ENCODE measurements at regions not wholly inside any gene's neighbourhood (a gene's known extent, or its start where the extent isn't known, plus 50 kb on each side); places are given as distances from the start of the nearest gene placed in this dataset.

DNA sequence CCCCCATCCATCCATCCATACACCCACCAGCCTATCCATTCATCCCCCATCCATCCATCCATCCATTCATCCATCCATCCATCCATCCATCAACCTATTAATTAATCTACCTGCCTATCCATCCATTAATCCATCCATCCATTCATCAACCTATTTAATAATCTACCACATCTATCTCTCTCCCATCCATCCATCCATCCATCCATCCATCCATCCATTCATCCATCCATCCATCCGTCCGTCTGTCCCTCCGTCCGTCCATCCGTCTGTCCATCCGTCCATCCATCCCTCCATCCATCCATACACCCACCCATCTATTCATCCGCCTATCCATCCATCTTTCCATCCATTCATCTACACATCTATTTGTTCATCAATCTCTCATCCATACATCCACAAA, 205.3 kb downstream of the VRK1 start:
- TF ChIP-seq POLR2A (IDR thresholded peaks at IDR 0.05), result no peak
- TF ChIP-seq, protein P1, sequence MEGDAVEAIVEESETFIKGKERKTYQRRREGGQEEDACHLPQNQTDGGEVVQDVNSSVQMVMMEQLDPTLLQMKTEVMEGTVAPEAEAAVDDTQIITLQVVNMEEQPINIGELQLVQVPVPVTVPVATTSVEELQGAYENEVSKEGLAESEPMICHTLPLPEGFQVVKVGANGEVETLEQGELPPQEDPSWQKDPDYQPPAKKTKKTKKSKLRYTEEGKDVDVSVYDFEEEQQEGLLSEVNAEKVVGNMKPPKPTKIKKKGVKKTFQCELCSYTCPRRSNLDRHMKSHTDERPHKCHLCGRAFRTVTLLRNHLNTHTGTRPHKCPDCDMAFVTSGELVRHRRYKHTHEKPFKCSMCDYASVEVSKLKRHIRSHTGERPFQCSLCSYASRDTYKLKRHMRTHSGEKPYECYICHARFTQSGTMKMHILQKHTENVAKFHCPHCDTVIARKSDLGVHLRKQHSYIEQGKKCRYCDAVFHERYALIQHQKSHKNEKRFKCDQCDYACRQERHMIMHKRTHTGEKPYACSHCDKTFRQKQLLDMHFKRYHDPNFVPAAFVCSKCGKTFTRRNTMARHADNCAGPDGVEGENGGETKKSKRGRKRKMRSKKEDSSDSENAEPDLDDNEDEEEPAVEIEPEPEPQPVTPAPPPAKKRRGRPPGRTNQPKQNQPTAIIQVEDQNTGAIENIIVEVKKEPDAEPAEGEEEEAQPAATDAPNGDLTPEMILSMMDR (IDR thresholded peaks at IDR 0.05), result no peak
- no peak for TF ChIP-seq EP300 (IDR thresholded peaks at IDR 0.05)
- no peak for TF ChIP-seq POLR2AphosphoS5 (IDR thresholded peaks at IDR 0.05)
